Body of pancreas (tissue), 4 donors: ENCODE measurements at regions not wholly inside any gene's neighbourhood (a gene's known extent, or its start where the extent isn't known, plus 50 kb on each side); places are given as distances from the start of the nearest gene placed in this dataset.

Experiments used
- ATAC-seq: fragments of 150-250 bp; one replicate; pipeline ENCODE4 v1.9.1; 2016
- DNase-seq, 4 donors: peaks; one replicate each; pipeline ENCODE4 v3.0.0-alpha.2; 2019
- H3K27ac ChIP-seq, 4 donors: fragments of 200-600 bp; sonication (generic); 1 replicate in 3 of 4; 2 replicates in 1 of 4; pipeline versions ENCODE4 v1.5.1 to v1.6.1; 2016 to 2019; ENCODE audit warnings: mild to moderate bottlenecking in 1 of 4, mixed read lengths in 1 of 4, moderate library complexity in 1 of 4
- H3K27me3 ChIP-seq, 2 donors: fragments of 200-600 bp; sonication (generic); one replicate each; pipeline ENCODE4 v1.6.0; 2016; ENCODE audit warnings: mild to moderate bottlenecking in 1 of 2
- H3K36me3 ChIP-seq, 2 donors: fragments of 200-600 bp; sonication (generic); replicated peaks in 1 of 2; 2 replicates each; pipeline ENCODE4 v1.5.1; 2016; ENCODE audit warnings: low read depth in 2 of 2; ENCODE audit not compliant: insufficient read depth in 1 of 2
- H3K4me1 ChIP-seq: fragments of 200-600 bp; sonication (generic); one replicate; pipeline ENCODE4 v1.6.0; 2016
- H3K4me3 ChIP-seq, 2 donors: fragments of 200-600 bp; sonication (generic); 1 replicate in 1 of 2; 2 replicates in 1 of 2; pipeline ENCODE4 v1.5.1; 2016 to 2019
- H3K9me3 ChIP-seq, 3 donors: fragments of 200-600 bp; sonication (generic); 1 replicate in 2 of 3; 2 replicates in 1 of 3; pipeline ENCODE4 v1.5.1; 2016
- CTCF ChIP-seq, 7 experiments: fragments of 450-650 bp in 4 of 7; fragments of 200-600 bp in 3 of 7; sonication (generic) in 3 of 7; IDR thresholded peaks; one replicate each; pipeline ENCODE4 v1.5.1; 2016 to 2019; ENCODE audit warnings: antibody characterized with exemption in 7 of 7
- POLR2A ChIP-seq, 3 donors: fragments of 450-650 bp; IDR thresholded peaks; one replicate each; pipeline ENCODE4 v1.6.1; 2016; ENCODE audit warnings: antibody characterized with exemption in 3 of 3, mild to moderate bottlenecking in 2 of 3
- WGBS, 2 donors: methylation state at CpG; one replicate each; pipeline ENCODE4 v1.1.5; 2017; 5-methylcytosine and 5-hydroxymethylcytosine counted together
- intact Hi-C: fragments of 100-400 bp; cut with DNase I; formaldehyde crosslinking; loops from one replicate; pipeline ENCODE4 v1.15.1; 2023

- Histone ChIP-seq H3K36me3 (no peaks in the 10 kb centered on the region), H3K9me3 (peaks cover 0 to 6% (median 0%) of the 10 kb centered on the region in 3 donors), H3K27ac (no peak overlapping the region), H3K4me3 (no peak overlapping the region), H3K4me1 (no peaks in the 10 kb centered on the region), H3K27me3 (no peaks in the 10 kb centered on the region)
- ATAC-seq (no peak), DNase-seq (no peak)
- WGBS, 2 donors, result 77 to 78% methylated on average over 1 of the region's 1 CpG
- no peak for TF ChIP-seq POLR2A (IDR thresholded peaks at IDR 0.05)
- TF ChIP-seq CTCF (IDR thresholded peaks at IDR 0.05), result no peak
- intact Hi-C loops, result no loop called here
These were observed 1022.5 kb upstream of the CHAC2 start for GRCh38 chr2:52745144-52745543.

- 73 to 83% methylated on average over 3 of the region's 3 CpGs for WGBS, 2 donors
- no peaks in the 10 kb centered on the region for H3K9me3 ChIP-seq
- H3K4me1 ChIP-seq, result no peaks in the 10 kb centered on the region
- H3K4me3 ChIP-seq, result no peak overlapping the region
- TF ChIP-seq POLR2A (IDR thresholded peaks at IDR 0.05) (no peak), CTCF (IDR thresholded peaks at IDR 0.05) (no peak)
- intact Hi-C loops, result no loop called here
- ATAC-seq (no peak), DNase-seq (no peak)
- no peak overlapping the region for H3K27ac ChIP-seq
- H3K27me3 ChIP-seq, result no peaks in the 10 kb centered on the region
- no peaks in the 10 kb centered on the region for H3K36me3 ChIP-seq
These were observed 1034.7 kb upstream of the CHAC2 start for GRCh38 chr2:52732849-52733395.

GRCh38 chr2:52724585-52724984 lies 1043.0 kb upstream of the CHAC2 start:
- Histone ChIP-seq H3K36me3 (no peaks in the 10 kb centered on the region), H3K4me3 (no peak overlapping the region), H3K4me1 (no peaks in the 10 kb centered on the region), H3K9me3 (no peaks in the 10 kb centered on the region), H3K27ac (no peak overlapping the region), H3K27me3 (no peaks in the 10 kb centered on the region)
- intact Hi-C loops, result no loop called here
- TF ChIP-seq CTCF (IDR thresholded peaks at IDR 0.05) (no peak), POLR2A (IDR thresholded peaks at IDR 0.05) (no peak)
- ATAC-seq (no peak), DNase-seq (no peak)

GRCh38 chr2:52717836-52718235 lies 1049.8 kb upstream of the CHAC2 start:
- Histone ChIP-seq H3K4me1 (no peaks in the 10 kb centered on the region), H3K9me3 (no peaks in the 10 kb centered on the region), H3K4me3 (no peak overlapping the region), H3K27me3 (no peaks in the 10 kb centered on the region), H3K36me3 (no peaks in the 10 kb centered on the region), H3K27ac (no peak overlapping the region)
- no peak for ATAC-seq
- no peak for DNase-seq
- intact Hi-C loops, result no loop called here
- no peak for TF ChIP-seq POLR2A (IDR thresholded peaks at IDR 0.05)
- TF ChIP-seq CTCF (IDR thresholded peaks at IDR 0.05), result no peak
- 24 to 30% methylated on average over 3 of the region's 3 CpGs for WGBS, 2 donors

GRCh38 chr2:52710810-52711618 lies 1056.6 kb upstream of the CHAC2 start:
- DNase-seq (no peak), ATAC-seq (no peak)
- Histone ChIP-seq H3K4me1 (no peaks in the 10 kb centered on the region), H3K9me3 (no peaks in the 10 kb centered on the region), H3K27ac (no peak overlapping the region), H3K27me3 (no peaks in the 10 kb centered on the region), H3K4me3 (no peak overlapping the region), H3K36me3 (no peaks in the 10 kb centered on the region)
- 74 to 76% methylated on average over 5 of the region's 5 CpGs for WGBS, 2 donors
- no peak for TF ChIP-seq CTCF (IDR thresholded peaks at IDR 0.05)
- TF ChIP-seq POLR2A (IDR thresholded peaks at IDR 0.05), result no peak
- intact Hi-C loops, result no loop called here
